Ureter (tissue), 1 donor: ENCODE measurements at regions not wholly inside any gene's neighbourhood (a gene's known extent, or its start where the extent isn't known, plus 50 kb on each side); places are given as distances from the start of the nearest gene placed in this dataset.
"Not testable (repeated sequence)": the region's sequence is repeated elsewhere in the genome, so short reads cannot be mapped to it uniquely, and the experiment has no call there.

Source experiments
- DNase-seq: peaks from one replicate; pipeline ENCODE4 v3.0.0-alpha.2; 2020; ENCODE audit warnings: low spot score
- donor health status: DM: yes; HTN: yes; CAD: no.

DNA sequence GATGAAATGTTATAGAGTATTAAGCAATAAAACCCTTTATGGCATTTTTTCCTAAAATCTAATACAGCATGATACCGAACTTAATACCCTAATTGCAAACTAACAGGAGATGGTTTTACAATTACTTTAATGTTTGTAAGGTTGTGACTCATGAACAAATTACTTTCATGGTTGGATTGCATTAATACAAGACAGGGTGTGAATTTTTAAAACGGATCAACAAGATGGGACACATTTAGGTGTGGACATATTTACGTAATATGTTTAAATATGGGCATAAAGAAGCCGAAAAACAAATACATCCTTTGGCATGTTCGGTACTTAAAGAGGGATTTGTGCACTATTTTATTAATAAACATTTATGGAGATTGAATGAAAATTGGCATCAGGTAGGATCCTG lies 168.3 kb upstream of the SPRY2 start:
- no peak for DNase-seq

DNA sequence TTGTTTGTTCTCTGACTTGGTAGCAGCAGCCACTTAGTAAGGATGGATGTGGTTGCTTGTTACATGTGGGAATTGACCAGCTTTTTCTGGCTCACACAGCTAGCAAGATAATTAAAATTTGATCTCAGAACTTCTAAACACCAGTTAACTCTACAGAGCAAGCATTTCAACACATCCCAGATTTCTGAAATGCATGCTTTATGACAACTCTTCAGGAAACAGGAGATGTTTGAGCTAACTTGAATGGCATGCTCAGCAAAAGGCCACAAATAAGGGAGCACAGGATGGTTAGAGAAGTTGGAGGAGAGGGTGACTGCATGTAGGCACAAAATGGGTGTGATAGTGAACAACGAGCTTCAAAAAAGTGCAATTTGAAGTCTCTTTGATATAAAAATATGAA lies 167.1 kb upstream of the SPRY2 start:
- DNase-seq: no peak

DNA sequence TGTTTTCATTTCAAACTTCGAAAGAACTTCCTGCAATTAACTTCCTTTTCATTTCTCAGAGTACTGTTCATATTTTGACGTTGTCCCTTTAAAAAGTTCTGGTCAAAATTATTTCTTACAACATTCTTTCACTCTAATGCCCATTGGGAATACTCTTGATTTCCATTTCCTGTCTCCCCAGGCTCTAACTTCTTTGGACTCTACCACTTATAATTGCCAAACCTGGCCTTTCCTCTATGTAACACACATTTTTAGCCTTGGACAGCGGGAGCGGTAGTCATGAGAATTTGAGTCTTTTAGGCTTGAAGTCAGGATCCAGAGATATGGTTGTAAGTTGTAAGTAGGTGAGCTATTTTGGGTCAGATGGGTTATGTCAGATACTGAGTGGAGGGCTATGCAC lies 163.5 kb upstream of the SPRY2 start:
- no peak for DNase-seq

DNA sequence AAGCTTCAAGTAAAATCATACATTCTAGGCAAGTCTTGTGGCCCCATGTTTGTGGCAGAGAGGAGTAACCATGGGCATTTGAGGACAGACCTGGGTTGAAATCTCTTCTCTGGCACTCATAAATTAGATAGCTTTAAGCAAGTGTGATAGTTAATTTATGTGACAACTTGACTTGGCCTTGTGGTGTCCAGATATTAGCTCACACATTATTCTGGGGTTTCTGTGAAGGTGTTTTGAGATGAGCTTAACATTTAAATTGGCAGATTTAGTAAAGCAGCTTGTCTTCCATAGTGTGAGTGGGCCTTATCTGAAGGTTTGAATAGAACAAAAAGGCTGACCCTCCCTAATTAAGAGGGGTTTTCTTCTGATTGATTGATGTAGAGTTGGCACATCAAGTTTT lies 161.4 kb upstream of the SPRY2 start:
- no peak for DNase-seq

DNA sequence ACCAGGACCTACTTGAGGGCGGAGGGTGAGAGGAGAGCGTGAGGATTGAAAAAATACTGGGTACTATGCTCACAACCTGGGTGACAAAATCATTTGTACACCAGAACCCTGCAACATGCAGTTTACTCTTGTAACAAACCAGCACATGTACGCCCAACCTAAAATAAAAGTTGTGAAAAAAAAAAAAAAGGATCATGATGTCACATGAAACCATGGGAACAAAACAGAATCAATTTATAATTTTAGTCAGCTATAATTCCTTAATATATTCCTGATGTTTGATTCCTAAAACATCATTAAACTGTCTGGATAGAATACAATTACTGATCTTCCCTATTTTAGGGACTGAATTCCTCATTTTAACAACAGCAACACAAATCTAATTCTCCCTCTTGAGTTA lies 160.6 kb upstream of the SPRY2 start:
- DNase-seq: no peak

DNA sequence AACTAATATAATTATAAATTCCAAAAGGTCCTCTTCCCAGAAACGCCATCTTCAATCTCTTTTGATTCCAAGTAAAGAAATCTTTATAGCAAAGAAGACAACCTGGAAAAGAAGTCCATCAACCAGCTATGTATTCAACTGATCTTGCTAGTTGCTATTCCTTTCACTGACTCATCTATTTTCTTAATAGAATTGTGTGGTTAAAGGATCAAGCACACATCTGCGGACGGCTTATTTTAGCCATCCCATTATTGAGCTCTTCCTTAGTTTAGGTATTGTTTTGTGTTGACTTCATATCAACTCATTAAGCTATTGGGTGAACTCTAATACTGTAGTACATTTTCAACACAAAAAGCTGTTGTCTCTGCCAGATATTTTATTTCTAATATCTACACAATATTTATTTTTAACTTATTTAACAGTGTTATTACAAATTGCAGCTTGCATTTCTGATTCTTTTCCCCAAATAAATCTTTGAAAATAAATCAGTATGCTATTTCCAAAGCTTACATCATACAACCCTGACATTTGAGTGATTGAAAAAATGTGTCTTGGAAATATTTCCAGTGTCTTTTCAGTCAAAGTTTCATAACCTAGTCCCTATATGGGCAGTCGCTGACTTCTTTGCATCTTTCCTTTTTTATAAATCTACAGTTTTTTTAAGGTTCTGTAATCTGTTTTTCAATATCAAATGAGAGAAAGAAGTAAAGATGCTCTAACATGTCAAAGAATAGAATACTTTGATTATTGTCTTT lies 158.8 kb upstream of the SPRY2 start:
- no peak for DNase-seq

DNA sequence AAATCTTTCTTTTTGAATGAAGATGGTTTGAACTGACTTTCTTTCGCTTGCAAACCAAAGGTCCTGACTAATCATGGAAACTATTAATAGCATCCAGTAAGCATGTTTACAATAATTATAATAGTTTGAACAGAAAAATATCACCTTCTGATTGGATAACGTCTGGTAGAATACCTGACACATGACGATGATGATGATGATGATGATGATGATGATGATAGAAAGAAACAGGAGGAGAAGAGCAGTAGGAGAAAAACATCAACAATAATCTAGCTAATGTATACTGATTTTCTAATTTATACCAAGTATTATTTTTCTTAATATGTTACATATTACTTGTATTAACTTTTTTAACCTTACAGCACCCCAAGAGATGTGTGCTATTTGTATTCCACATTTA lies 157.5 kb upstream of the SPRY2 start:
- DNase-seq: no peak

DNA sequence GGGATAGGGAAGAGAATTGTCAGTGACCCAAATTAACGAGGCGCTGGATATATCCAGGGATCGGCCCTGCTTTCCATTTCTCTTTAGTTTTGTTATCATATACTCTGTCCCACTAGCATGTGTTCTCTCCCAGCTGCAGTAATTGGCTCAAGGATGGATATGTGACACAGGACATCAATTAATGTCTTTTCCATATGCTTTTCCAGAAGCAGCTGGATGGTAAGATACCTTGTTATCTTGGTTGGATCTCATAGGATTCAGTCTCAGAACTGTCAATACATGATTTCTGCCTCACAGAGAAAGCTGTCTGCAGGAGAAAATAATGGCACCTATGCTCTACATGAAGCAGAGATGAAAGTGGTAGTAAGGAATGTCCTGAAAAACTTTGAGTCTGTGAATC lies 157.1 kb upstream of the SPRY2 start:
- no peak for DNase-seq

DNA sequence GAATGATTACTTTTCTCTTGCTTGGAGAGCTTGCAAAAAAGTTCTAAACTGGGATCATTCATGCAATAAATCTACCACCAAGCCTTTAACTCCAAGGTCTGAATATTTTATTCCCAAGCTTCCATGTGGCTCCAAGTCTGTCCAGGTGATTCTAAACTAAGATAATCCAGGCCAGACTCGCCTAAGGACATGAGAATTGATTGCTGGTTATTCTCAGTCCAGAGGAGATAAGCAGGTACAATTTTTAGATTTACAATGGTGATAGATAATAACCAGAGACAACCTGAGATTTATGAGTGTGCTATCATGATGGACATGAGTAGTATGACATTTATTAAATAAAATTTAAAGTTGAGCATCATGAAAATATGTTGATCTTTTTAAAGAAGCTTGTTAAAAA lies 156.5 kb upstream of the SPRY2 start:
- no peak for DNase-seq

DNA sequence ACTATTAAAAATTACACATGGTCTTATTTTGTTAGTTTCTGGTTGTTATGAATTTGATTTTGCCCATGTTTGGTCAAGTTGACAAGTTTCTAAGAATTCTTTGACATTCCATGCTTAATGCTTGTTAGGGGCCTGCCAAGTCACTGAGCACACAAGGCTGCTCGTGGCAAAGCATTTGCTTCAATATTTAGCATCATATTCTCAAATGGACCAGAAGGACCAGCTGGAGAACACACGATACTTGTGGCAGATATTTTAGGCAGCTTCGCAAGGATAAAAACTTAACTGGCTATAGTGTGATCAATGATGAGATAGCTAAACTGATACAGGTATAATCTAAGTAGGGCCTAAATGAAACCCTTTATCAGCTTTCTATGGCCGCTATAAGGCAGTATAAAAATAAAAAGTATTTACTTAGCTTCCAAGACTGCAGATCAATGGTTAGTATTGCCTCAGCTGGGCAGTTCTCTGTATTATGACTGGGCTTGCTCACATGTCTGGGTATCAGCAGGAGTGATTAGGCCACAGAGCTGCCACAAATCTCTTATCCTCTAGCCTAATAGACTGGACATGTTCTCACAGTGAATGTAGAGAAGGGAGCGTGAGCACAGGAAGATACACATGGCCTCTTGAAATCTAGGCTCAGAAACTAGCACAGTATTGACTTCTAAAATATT lies 155.9 kb upstream of the SPRY2 start:
- no peak for DNase-seq

DNA sequence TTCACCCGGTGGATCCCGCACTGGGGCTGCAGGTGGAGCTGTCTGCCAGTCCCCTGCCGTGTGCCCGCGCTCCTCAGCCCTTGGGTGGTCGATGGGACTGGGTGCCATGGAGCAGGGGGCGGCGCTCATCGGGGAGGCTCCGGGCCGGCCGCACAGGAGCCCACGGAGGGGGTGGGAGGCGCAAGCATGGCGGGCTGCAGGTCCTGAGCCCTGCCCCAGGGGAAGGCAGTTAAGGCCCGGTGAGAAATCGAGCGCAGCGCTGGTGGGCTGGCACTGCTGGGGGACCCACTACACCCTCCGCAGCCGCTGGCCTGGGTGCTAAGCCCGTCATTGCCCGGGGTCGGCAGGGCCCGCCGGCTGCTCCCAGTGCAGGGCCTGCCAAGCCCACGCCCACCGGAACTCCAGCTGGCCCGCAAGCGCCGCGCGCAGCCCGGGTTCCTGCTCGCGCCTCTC lies 149.6 kb upstream of the SPRY2 start:
- not testable (repeated sequence) for DNase-seq

DNA sequence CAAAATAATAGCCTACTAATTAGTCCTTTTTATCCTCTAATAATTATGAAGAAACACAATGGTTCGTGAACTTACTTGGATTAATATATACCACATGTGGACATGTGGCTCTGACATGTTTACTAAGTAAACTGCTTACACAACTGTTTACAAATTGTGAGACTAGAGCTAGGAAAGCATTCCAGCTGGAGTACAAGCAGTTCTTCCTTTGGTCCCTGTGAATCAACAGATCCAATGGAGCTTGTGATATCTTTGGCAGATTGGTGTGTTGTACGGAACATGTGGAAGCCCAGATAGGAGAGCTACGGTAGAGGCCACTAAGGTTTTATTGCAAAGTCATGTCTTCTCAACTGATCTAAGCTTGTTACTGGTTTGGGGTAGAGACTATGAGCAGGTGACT lies 145.5 kb upstream of the SPRY2 start:
- no peak for DNase-seq

DNA sequence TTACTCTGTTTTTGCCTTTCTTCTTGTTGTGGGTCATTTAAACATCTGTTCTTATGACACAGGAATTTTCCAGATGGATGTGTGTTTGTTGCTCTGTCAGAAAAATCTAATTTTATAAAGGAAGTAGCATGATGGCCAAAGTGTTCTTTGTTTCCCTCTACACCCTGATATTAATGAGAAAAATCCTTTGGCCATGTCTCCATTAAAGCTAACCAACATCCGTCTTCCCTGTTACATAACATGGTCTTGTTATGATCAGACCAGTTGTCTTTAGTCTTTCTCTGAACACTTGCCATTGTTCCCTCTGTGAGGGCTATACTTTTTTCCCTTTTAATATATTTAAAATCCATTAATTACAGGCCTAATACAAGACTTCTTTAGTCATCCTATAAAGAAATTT lies 142.2 kb upstream of the SPRY2 start:
- no peak for DNase-seq

DNA sequence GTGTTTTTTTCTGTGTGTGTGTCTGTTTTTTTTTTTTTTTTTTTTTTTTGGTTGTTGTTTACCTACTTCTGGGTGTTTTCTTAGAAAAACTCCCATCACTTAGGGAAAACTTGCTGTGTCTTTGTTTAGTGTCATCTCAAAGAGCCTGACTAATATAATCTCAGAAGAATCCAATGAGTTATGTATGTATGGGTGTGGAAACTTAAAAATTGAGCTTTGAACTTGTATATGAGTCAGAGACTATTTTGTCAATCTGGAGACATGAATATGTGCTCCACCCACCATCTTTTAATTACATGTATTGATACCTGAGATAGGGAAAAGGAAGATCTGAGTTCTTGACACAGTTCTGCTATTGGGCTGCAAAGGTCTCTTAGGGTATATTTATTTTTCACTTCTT lies 140.7 kb upstream of the SPRY2 start:
- no peak for DNase-seq

DNA sequence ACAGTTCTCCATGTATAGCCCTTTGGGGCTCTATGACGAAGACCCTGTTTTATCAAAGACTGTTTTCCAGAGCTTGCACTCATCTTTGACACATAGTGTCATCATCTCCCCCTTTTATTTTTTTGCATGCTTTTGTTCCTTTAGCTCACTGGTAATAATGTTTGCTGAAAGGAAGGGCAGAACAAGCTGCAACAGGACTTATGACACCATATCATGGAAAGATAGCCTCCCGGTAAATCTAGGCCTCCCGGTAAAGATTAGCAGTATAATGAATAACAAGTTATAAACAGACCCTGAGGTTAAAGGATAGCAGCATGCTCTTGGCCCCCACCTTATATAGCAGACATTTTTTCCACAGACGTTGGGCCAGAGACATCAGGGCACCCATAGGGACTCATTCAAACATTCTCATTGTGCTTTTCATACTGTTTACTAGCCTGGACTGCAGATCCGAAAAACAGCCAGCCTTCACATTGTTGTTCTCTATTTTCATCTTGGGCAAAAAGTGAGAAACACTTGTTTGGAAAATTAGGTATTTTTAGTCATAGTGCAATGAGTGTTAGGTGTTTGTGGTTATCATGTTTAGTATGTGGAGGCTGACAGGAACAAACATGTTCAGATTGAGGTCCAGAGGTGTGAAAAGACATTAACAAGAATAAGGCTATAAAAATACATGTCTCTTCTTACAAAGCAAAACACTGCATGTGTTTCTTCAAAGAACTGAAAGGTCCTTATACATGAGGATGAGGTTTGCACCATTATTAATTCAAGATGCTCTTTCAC lies 136.9 kb upstream of the SPRY2 start:
- DNase-seq: no peak

DNA sequence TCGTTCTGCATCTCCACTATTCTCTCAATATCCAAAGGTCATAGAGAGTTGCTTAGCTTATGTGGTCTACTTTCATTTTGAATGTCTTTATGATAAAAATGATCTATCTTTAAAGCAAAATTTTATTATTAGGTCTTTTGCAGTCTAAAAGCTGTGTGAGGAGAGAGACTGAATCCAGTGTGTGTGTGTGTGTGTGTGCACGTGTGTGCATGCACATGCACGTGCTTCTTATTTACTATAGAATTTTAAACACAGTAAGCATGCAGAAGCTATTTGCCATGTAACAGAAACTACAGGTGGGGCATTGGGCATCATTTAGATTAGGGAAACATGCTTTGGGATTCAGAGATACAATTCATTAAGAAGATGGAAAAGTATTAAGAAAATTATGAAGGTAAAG lies 136.0 kb upstream of the SPRY2 start:
- DNase-seq: no peak

DNA sequence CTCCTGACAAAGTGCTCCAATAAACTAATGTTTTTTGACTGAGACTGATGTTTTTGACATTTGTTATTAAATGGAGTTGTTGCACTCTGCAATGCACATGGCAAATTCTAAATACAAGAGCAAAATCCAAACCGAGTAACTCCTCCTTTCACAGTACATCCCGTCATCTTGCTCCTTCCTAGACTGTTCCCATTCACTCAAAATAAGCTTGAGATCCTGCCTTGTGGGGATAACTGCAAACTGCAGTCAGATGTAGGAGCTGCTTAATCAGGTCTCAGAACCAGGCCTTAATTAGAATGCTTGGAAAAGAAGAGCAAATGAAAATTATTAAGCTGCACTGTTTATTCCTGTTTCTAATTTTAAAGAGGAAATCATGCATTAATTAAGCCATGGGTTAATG lies 134.8 kb upstream of the SPRY2 start:
- DNase-seq: no peak

DNA sequence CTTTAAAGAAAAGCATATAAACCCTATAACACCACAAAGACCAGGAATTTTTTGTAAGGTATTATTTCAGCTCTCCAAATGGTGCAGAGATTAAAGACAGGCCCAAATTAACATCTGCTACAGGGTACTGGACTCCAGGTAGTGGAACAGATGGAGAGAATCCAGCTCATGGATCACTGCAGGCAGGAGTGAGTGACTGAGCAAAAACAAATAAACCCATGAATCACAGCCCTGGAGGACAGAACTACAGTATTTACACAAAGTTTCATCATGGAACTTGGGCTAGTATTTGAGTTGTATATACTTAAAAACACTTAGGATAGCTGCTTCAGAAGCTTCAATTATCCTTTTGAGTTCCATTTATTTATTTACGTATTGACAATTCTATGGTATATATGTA lies 132.8 kb upstream of the SPRY2 start:
- no peak for DNase-seq

DNA sequence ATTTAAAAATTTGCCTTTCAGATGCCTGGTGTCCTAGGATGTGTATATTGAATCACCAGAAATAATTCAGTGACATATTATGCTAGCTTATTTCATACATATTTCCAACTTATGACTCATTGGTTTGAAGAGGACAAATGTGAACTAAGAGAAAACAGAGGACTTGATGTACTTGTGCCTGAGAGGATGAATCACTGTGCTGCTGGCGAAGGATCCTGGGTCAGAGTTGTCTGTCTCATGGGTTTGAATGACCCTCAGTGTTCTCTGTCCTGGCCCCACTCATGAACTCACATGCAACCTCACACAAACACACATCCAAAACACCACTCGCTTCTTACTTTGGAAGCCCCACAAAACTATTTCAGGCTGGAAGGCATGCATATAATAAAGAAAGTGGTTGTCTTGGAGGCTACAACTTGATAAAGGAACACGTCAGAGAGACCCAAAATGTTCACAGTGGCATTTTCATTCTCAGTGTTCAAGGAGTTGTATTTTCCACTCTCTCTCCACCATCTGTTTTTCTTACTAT lies 129.0 kb upstream of the SPRY2 start:
- no peak for DNase-seq

DNA sequence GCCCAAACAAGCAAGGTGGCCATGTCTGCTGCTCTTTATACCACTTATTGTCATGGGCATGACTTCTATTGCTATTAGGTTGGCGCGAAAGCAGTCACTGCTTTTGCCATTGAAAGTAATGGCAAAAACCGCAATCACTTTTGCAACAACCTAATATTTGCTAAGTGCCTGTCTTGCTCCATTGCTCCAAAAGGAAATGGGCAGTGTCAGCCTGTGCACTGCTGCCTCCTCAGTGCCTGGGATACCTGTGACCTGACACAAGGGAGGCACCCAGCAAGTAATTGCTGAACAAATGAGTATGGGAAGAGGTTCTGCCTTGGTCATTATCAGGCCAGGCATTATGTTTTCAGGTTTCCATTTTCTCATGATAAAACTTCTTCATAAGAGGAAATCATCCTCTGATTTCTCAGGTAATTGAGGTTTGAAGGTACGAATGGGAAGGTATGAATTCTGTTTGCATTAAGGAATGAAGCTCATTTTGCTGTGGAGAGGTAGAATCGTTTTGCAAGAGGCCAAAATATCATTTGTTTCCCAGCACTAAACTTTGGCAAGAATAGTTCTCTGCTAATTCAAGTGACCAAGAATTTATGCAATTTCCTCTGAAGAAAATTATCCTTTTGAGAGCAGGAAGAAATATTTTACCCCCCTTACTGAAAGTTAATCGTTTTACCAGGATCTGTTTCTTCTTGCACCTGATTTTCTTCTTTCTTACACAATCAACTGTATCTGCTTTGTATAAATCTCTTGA lies 128.4 kb upstream of the SPRY2 start:
- no peak for DNase-seq

DNA sequence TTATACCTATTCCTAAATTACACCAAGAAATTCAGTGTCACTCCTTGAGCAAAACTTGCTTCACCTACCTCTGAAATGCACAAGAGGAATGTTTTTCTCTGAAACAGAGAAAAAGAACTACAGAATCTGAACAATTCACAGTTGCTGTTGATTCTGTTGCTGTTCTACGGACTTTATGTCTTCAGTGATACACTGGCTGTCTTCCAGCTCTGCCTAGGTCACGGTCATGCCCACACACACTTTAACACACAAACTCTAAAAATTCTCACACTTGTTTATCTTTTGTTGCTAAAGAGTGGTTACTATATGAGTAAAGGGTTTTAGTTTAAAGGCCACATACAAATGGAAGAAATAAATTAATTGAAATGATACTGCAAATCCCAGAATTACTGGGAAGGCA lies 124.4 kb upstream of the SPRY2 start:
- DNase-seq: no peak
